Heart left ventricle (tissue), 13 donors: ENCODE measurements at regions not wholly inside any gene's neighbourhood (a gene's known extent, or its start where the extent isn't known, plus 50 kb on each side); places are given as distances from the start of the nearest gene placed in this dataset.

Experiments used
- CTCF ChIP-seq, 12 donors: fragments of 200-600 bp; sonication (generic) in 4 of 12; IDR thresholded peaks; one replicate each; pipeline versions ENCODE4 v1.5.0 to v1.8.0; 2018 to 2022; ENCODE audit warnings: antibody characterized with exemption in 12 of 12, mild to moderate bottlenecking in 5 of 12
- POLR2A ChIP-seq, 2 donors: fragments of 450-650 bp; IDR thresholded peaks; one replicate each; pipeline ENCODE4 v1.6.1; 2017; ENCODE audit warnings: antibody characterized with exemption in 2 of 2, mild to moderate bottlenecking in 2 of 2, moderate library complexity in 2 of 2
- donor health status: ischemic (EF 13 %, LVEDD 7.1; RV severe dilation, severe dysfunction).
- donor health status: DM: no; HTN: yes; CAD: no.
- donor health status: DM: no; HTN: no; CAD: no.
- donor health status: ischemic (EF 25% LVEDD 6.9; RV normal size, moderate dysfunction).
- donor health status: ischemic (EF 25% LVEDD 5.7; RV mildly dilated, moderate dysfunction).
- donor health status: ischemic (EF 35%, LVEDD 5.7; RV mildly dilated, moderate dysfunction).
- donor health status: nonischemic (EF 11% LVEDD 7.7; RV severe dilation, severe dysfunction).
- donor health status: DM: yes; HTN: yes; CAD: no.
- donor health status: PGD.
- donor health status: ischemic (EF 29% LVEDD 5.4; RV normal size, mild dysfunction).
- donor health status: nonischemic (EF 23%, LVEDD 6.1; RV moderate dilation, normal function).

- TF ChIP-seq POLR2A (IDR thresholded peaks at IDR 0.05), result no peak
- no peak for TF ChIP-seq CTCF (IDR thresholded peaks at IDR 0.05)
These were observed 56.8 kb upstream of the ABI3BP start for GRCh38 chr3:101050046-101050445.
